ENCODE measurements at regions not wholly inside any gene's neighbourhood (a gene's known extent, or its start where the extent isn't known, plus 50 kb on each side); places are given as distances from the start of the nearest gene placed in this dataset.
A peak's percentile ranks its signal among the peaks of the same experiment; 100 is the strongest.

- TF ChIP-seq JUNB (IDR thresholded peaks at IDR 0.05; ENCODE audit: unreplicated experiment) (no peak), EZH2 (IDR thresholded peaks at IDR 0.05; ENCODE audit: low read depth, unreplicated experiment) (no peak), POLR2AphosphoS5 (IDR thresholded peaks at IDR 0.05; ENCODE audit: low read depth) (no peak), NANOG (IDR thresholded peaks at IDR 0.05; ENCODE audit: borderline replicate concordance) (no peak), ZNF331 (CRISPR knock-in tag; IDR thresholded peaks at IDR 0.05; ENCODE audit: low read depth) (no peak), ZNF114 (CRISPR knock-in tag; IDR thresholded peaks at IDR 0.05) (no peak)
- TF ChIP-seq, protein P1, sequence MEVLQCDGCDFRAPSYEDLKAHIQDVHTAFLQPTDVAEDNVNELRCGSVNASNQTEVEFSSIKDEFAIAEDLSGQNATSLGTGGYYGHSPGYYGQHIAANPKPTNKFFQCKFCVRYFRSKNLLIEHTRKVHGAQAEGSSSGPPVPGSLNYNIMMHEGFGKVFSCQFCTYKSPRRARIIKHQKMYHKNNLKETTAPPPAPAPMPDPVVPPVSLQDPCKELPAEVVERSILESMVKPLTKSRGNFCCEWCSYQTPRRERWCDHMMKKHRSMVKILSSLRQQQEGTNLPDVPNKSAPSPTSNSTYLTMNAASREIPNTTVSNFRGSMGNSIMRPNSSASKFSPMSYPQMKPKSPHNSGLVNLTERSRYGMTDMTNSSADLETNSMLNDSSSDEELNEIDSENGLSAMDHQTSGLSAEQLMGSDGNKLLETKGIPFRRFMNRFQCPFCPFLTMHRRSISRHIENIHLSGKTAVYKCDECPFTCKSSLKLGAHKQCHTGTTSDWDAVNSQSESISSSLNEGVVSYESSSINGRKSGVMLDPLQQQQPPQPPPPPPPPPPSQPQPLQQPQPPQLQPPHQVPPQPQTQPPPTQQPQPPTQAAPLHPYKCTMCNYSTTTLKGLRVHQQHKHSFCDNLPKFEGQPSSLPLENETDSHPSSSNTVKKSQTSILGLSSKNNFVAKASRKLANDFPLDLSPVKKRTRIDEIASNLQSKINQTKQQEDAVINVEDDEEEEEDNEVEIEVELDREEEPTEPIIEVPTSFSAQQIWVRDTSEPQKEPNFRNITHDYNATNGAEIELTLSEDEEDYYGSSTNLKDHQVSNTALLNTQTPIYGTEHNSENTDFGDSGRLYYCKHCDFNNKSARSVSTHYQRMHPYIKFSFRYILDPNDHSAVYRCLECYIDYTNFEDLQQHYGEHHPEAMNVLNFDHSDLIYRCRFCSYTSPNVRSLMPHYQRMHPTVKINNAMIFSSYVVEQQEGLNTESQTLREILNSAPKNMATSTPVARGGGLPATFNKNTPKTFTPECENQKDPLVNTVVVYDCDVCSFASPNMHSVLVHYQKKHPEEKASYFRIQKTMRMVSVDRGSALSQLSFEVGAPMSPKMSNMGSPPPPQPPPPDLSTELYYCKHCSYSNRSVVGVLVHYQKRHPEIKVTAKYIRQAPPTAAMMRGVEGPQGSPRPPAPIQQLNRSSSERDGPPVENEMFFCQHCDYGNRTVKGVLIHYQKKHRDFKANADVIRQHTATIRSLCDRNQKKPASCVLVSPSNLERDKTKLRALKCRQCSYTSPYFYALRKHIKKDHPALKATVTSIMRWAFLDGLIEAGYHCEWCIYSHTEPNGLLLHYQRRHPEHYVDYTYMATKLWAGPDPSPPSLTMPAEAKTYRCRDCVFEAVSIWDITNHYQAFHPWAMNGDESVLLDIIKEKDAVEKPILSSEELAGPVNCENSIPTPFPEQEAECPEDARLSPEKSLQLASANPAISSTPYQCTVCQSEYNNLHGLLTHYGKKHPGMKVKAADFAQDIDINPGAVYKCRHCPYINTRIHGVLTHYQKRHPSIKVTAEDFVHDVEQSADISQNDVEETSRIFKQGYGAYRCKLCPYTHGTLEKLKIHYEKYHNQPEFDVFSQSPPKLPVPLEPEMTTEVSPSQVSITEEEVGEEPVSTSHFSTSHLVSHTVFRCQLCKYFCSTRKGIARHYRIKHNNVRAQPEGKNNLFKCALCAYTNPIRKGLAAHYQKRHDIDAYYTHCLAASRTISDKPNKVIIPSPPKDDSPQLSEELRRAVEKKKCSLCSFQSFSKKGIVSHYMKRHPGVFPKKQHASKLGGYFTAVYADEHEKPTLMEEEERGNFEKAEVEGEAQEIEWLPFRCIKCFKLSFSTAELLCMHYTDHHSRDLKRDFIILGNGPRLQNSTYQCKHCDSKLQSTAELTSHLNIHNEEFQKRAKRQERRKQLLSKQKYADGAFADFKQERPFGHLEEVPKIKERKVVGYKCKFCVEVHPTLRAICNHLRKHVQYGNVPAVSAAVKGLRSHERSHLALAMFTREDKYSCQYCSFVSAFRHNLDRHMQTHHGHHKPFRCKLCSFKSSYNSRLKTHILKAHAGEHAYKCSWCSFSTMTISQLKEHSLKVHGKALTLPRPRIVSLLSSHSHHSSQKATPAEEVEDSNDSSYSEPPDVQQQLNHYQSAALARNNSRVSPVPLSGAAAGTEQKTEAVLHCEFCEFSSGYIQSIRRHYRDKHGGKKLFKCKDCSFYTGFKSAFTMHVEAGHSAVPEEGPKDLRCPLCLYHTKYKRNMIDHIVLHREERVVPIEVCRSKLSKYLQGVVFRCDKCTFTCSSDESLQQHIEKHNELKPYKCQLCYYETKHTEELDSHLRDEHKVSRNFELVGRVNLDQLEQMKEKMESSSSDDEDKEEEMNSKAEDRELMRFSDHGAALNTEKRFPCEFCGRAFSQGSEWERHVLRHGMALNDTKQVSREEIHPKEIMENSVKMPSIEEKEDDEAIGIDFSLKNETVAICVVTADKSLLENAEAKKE (CRISPR knock-in tag; IDR thresholded peaks at IDR 0.05) = no peak
- Histone ChIP-seq H3F3A (replicated peaks; ENCODE audit: low read depth) (no peaks in the 10 kb centered on the region), H3K27ac (ENCODE audit: low read depth) (no peak overlapping the region), H3K4me1 (ENCODE audit: insufficient read depth) (no peaks in the 10 kb centered on the region), H3K9me2 (ENCODE audit: insufficient read depth) (no peaks in the 10 kb centered on the region), H3K79me2 (replicated peaks; ENCODE audit: insufficient read depth) (no peaks in the 10 kb centered on the region), H2AFZ (0 out of 2 replicates have a peak overlapping the region, but pooled peaks have one; percentile 18), H3K4me3 (no peak overlapping the region), H3K36me3 (ENCODE audit: insufficient read depth) (no peaks in the 10 kb centered on the region), H3K27me3 (ENCODE audit: insufficient read depth) (no peaks in the 10 kb centered on the region), H3K4me2 (no peak overlapping the region), H4K20me1 (replicated peaks; ENCODE audit: insufficient read depth) (0 out of 2 replicates have a peak, but pooled peaks cover 4% of the 10 kb centered on the region)
- Mint-ChIP-seq H3K27me3 (ENCODE audit: insufficient read depth, low read depth, poor library complexity) (peaks cover 2% of the 10 kb centered on the region), H3K36me3 (ENCODE audit: low read depth) (no peaks in the 10 kb centered on the region; the same call in 2 of the 3 replicates), H3K4me1 (peaks cover 2% of the 10 kb centered on the region; the same call in 2 of the 3 replicates), H3K27ac (no peak overlapping the region), H3K9me3 (peaks cover 2% of the 10 kb centered on the region; the same call in 1 of the 3 replicates), H3K4me3 (no peak overlapping the region)
- DNase-seq (ENCODE audit: low spot score) (no peak), ATAC-seq (no peak)
Measured at GRCh38 chr14:94975366-94975765, 182.0 kb downstream of the DICER1 start.

DNA sequence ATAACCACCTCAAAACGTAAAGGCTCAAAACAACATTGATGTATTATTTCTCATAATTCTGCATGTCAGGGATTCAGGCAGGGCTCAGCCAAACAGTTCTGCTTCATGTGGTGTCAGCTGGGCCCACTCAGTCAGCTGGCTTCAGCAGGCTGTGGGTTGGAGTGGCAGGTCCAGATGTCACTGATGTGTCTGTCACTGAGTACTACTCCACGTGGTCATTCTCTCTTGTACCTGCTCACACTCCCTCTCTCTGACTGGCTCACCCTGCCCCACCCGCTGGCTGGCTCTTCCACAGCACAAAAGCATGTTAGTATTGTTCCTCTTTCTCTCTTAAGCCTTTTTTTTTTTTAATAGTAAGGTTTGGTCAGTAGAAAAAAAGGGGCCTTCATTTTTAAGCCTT is 182.4 kb downstream of the DICER1 start:
- H3K79me2 ChIP-seq (replicated peaks; ENCODE audit: insufficient read depth) = no peaks in the 10 kb centered on the region
- no peak overlapping the region for H3K4me3 ChIP-seq
- H3K27me3 ChIP-seq (ENCODE audit: insufficient read depth) = no peaks in the 10 kb centered on the region
- ATAC-seq = no peak; the same call in 2 of the 3 replicates
- Mint-ChIP-seq H3K36me3 (ENCODE audit: low read depth) (no peaks in the 10 kb centered on the region), H3K4me3 (no peak overlapping the region), H3K27ac (no peak overlapping the region), H3K4me1 (no peaks in the 10 kb centered on the region; the same call in 2 of the 3 replicates), H3K27me3 (ENCODE audit: insufficient read depth, low read depth, poor library complexity) (peaks cover under 1% of the 10 kb centered on the region), H3K9me3 (peaks cover 2% of the 10 kb centered on the region; the same call in 1 of the 3 replicates)
- no peak overlapping the region for H3K4me2 ChIP-seq
- H3K9me2 ChIP-seq (ENCODE audit: insufficient read depth) = no peaks in the 10 kb centered on the region
- no peaks in the 10 kb centered on the region for H3K36me3 ChIP-seq (ENCODE audit: insufficient read depth)
- H3F3A ChIP-seq (replicated peaks; ENCODE audit: low read depth) = no peaks in the 10 kb centered on the region
- H3K4me1 ChIP-seq (ENCODE audit: insufficient read depth) = no peaks in the 10 kb centered on the region
- H3K27ac ChIP-seq (ENCODE audit: low read depth) = no peak overlapping the region
- no peak for DNase-seq (ENCODE audit: low spot score)
- no peak overlapping the region for H2AFZ ChIP-seq
- 0 out of 2 replicates have a peak, but pooled peaks cover 4% of the 10 kb centered on the region for H4K20me1 ChIP-seq (replicated peaks; ENCODE audit: insufficient read depth)
- TF ChIP-seq EZH2phosphoT487 (IDR thresholded peaks at IDR 0.05; ENCODE audit: unreplicated experiment) = no peak
